NCI-H2196 (cell line): ENCODE measurements at regions not wholly inside any gene's neighbourhood (a gene's known extent, or its start where the extent isn't known, plus 50 kb on each side); places are given as distances from the start of the nearest gene placed in this dataset.

Experiments used
- DNase-seq: peaks from one replicate; lab custom pipeline; 2025; ENCODE audit not compliant: unreplicated experiment; lab: John Stamatoyannopoulos, UW

- no peak for DNase-seq
Observed at GRCh38 chr12:87689196-87689595, 340.0 kb downstream of the C12orf50 start.

GRCh38 chr12:87687362-87687761, 341.8 kb downstream of the C12orf50 start:
- DNase-seq = no peak

- no peak for DNase-seq
Observed at GRCh38 chr12:87685696-87686095, 343.5 kb downstream of the C12orf50 start.

GRCh38 chr12:87679251-87679650, 349.9 kb downstream of the C12orf50 start:
- no peak for DNase-seq

- no peak for DNase-seq
Observed at GRCh38 chr12:87678453-87678852, 350.7 kb downstream of the C12orf50 start.

GRCh38 chr12:87676731-87677130, 352.5 kb downstream of the C12orf50 start:
- DNase-seq = no peak

GRCh38 chr12:87671757-87672156, 357.4 kb downstream of the C12orf50 start:
- DNase-seq = no peak

- no peak for DNase-seq
Observed at GRCh38 chr12:87670448-87670847, 358.8 kb downstream of the C12orf50 start.

- DNase-seq = no peak
Observed at GRCh38 chr12:87667378-87667777, 361.8 kb downstream of the C12orf50 start.

- DNase-seq = no peak
Observed at GRCh38 chr12:87661786-87662377, 367.3 kb downstream of the C12orf50 start.

GRCh38 chr12:87660987-87661774, 368.0 kb downstream of the C12orf50 start:
- no peak for DNase-seq

- no peak for DNase-seq
Observed at GRCh38 chr12:87660291-87660690, 368.9 kb downstream of the C12orf50 start.

- no peak for DNase-seq
Observed at GRCh38 chr12:87656311-87656710, 372.9 kb downstream of the C12orf50 start.

- no peak for DNase-seq
Observed at GRCh38 chr12:87651670-87652425, 377.4 kb downstream of the C12orf50 start.

GRCh38 chr12:87642245-87642644, 387.0 kb downstream of the C12orf50 start:
- no peak for DNase-seq

- no peak for DNase-seq
Observed at GRCh38 chr12:87618199-87618598, 411.0 kb downstream of the C12orf50 start.

GRCh38 chr12:87612996-87613395, 416.2 kb downstream of the C12orf50 start:
- DNase-seq = no peak

GRCh38 chr12:87608321-87608720, 420.9 kb downstream of the C12orf50 start:
- no peak for DNase-seq

GRCh38 chr12:87603727-87604126, 425.5 kb downstream of the C12orf50 start:
- DNase-seq = no peak

- DNase-seq = no peak
Observed at GRCh38 chr12:87599459-87599858, 429.7 kb downstream of the C12orf50 start.

GRCh38 chr12:87597114-87597513, 432.1 kb downstream of the C12orf50 start:
- DNase-seq = no peak

- DNase-seq = no peak
Observed at GRCh38 chr12:87596636-87597035, 432.6 kb downstream of the C12orf50 start.
